GM19035 (cell line): ENCODE measurements at regions not wholly inside any gene's neighbourhood (a gene's known extent, or its start where the extent isn't known, plus 50 kb on each side); places are given as distances from the start of the nearest gene placed in this dataset.

Experiments used
- ATAC-seq: cut with Tn5 transposase; IDR thresholded peaks from one replicate; pipeline ENCODE4 v1.9.1; 2021; ENCODE audit not compliant: unreplicated experiment

- no peak for ATAC-seq
Measured at GRCh38 chr15:70215951-70216350, 118.2 kb upstream of the TLE3 start.

- no peak for ATAC-seq
Measured at GRCh38 chr15:70214941-70215635, 117.4 kb upstream of the TLE3 start.

GRCh38 chr15:70214276-70214675 is 116.6 kb upstream of the TLE3 start:
- ATAC-seq = no peak

GRCh38 chr15:70213794-70214193 is 116.1 kb upstream of the TLE3 start:
- ATAC-seq = no peak

- ATAC-seq = no peak
Measured at GRCh38 chr15:70212963-70213315, 115.2 kb upstream of the TLE3 start.

- no peak for ATAC-seq
Measured at GRCh38 chr15:70212286-70212962, 114.7 kb upstream of the TLE3 start.

- ATAC-seq = no peak
Measured at GRCh38 chr15:70210528-70210927, 112.8 kb upstream of the TLE3 start.

GRCh38 chr15:70210076-70210475 is 112.4 kb upstream of the TLE3 start:
- ATAC-seq = no peak

- no peak for ATAC-seq
Measured at GRCh38 chr15:70209499-70209898, 111.8 kb upstream of the TLE3 start.

- ATAC-seq = no peak
Measured at GRCh38 chr15:70208332-70208731, 110.6 kb upstream of the TLE3 start.

- ATAC-seq = no peak
Measured at GRCh38 chr15:70206668-70207067, 109.0 kb upstream of the TLE3 start.

GRCh38 chr15:70204652-70205051 is 106.9 kb upstream of the TLE3 start:
- ATAC-seq = no peak

GRCh38 chr15:70203981-70204560 is 106.4 kb upstream of the TLE3 start:
- ATAC-seq = no peak

- ATAC-seq = no peak
Measured at GRCh38 chr15:70202756-70203155, 105.0 kb upstream of the TLE3 start.

GRCh38 chr15:70201425-70201775 is 103.7 kb upstream of the TLE3 start:
- no peak for ATAC-seq

- no peak for ATAC-seq
Measured at GRCh38 chr15:70200511-70201424, 103.1 kb upstream of the TLE3 start.

- no peak for ATAC-seq
Measured at GRCh38 chr15:70199540-70200410, 102.1 kb upstream of the TLE3 start.

- ATAC-seq = no peak
Measured at GRCh38 chr15:70199124-70199482, 101.4 kb upstream of the TLE3 start.

GRCh38 chr15:70198441-70199123 is 100.9 kb upstream of the TLE3 start:
- no peak for ATAC-seq

GRCh38 chr15:70197945-70198361 is 100.2 kb upstream of the TLE3 start:
- no peak for ATAC-seq
